B cell (primary cell): ENCODE measurements at regions not wholly inside any gene's neighbourhood (a gene's known extent, or its start where the extent isn't known, plus 50 kb on each side); places are given as distances from the start of the nearest gene placed in this dataset.

Experiments used
- EZH2 ChIP-seq: IDR thresholded peaks from 2 replicates; pipeline ENCODE4 v1.6.1; 2012; ENCODE audit warnings: borderline replicate concordance, low read depth, mild to moderate bottlenecking, moderate library complexity, low read length; ENCODE audit not compliant: insufficient read depth, poor library complexity, severe bottlenecking
- TF ChIP-seq, protein P1 (sequence below): fragments of 200-600 bp; IDR thresholded peaks from one replicate; pipeline ENCODE4 v1.8.0; 2022; ENCODE audit warnings: antibody characterized with exemption, mild to moderate bottlenecking

DNA sequence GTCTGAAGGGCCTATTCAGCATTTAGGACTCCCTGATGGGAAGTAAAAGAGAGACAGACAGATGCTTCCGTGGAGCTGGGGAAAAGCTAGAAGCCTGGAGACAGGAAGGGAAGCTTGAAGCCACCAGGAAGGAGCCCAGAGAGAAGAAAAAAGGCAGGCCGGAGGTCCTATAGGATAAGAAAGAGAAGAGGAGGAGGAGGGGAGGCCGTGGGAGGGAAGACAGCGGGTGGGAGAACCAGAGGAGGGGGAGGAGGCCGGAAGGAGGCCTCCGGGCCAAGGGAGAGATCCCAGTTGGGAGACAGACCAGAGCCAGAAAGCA lies 107.1 kb upstream of the PKDCC start:
- TF ChIP-seq, protein P1, sequence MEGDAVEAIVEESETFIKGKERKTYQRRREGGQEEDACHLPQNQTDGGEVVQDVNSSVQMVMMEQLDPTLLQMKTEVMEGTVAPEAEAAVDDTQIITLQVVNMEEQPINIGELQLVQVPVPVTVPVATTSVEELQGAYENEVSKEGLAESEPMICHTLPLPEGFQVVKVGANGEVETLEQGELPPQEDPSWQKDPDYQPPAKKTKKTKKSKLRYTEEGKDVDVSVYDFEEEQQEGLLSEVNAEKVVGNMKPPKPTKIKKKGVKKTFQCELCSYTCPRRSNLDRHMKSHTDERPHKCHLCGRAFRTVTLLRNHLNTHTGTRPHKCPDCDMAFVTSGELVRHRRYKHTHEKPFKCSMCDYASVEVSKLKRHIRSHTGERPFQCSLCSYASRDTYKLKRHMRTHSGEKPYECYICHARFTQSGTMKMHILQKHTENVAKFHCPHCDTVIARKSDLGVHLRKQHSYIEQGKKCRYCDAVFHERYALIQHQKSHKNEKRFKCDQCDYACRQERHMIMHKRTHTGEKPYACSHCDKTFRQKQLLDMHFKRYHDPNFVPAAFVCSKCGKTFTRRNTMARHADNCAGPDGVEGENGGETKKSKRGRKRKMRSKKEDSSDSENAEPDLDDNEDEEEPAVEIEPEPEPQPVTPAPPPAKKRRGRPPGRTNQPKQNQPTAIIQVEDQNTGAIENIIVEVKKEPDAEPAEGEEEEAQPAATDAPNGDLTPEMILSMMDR: no peak
- no peak for TF ChIP-seq EZH2
